Upper lobe of right lung (tissue), 1 donor: ENCODE measurements at regions not wholly inside any gene's neighbourhood (a gene's known extent, or its start where the extent isn't known, plus 50 kb on each side); places are given as distances from the start of the nearest gene placed in this dataset.
"Not testable (repeated sequence)": the region's sequence is repeated elsewhere in the genome, so short reads cannot be mapped to it uniquely, and the experiment has no call there.

ENCODE experiments used
- ATAC-seq: fragments of 200-7000 bp; cut with Tn5 transposase; one replicate; pipeline ENCODE4 v1.9.1; 2020; ENCODE audit warnings: mild to moderate bottlenecking, moderate library complexity
- DNase-seq: peaks from one replicate; pipeline ENCODE4 v3.0.0-alpha.2; 2020
- H3K27ac ChIP-seq: fragments of 200-600 bp; one replicate; pipeline ENCODE4 v1.8.0; 2022
- H3K27me3 ChIP-seq: fragments of 200-600 bp; one replicate; pipeline ENCODE4 v1.8.0; 2022; ENCODE audit warnings: mild to moderate bottlenecking
- H3K36me3 ChIP-seq: fragments of 200-600 bp; one replicate; pipeline ENCODE4 v1.8.0; 2022
- H3K4me1 ChIP-seq: fragments of 200-600 bp; one replicate; pipeline ENCODE4 v1.8.0; 2022
- H3K4me3 ChIP-seq: fragments of 200-600 bp; one replicate; pipeline ENCODE4 v1.8.0; 2022; ENCODE audit warnings: mild to moderate bottlenecking
- H3K9me3 ChIP-seq: fragments of 200-600 bp; one replicate; pipeline ENCODE4 v1.8.0; 2022
- CTCF ChIP-seq: fragments of 200-600 bp; IDR thresholded peaks from one replicate; pipeline ENCODE4 v1.8.0; 2022; ENCODE audit warnings: antibody characterized with exemption
- intact Hi-C: fragments of 100-400 bp; cut with DNase I; formaldehyde crosslinking; loops from one replicate; pipeline ENCODE4 v1.11.0; 2022
- donor health status: DM: no; HTN: yes; CAD: no; lungs with severe emphysema.

GRCh38 chr5:27748847-27749246, 710.5 kb upstream of the CDH9 start:
- Histone ChIP-seq H3K4me3 (no peak overlapping the region), H3K27me3 (no peaks in the 10 kb centered on the region), H3K4me1 (no peaks in the 10 kb centered on the region), H3K9me3 (no peaks in the 10 kb centered on the region), H3K27ac (no peak overlapping the region), H3K36me3 (no peaks in the 10 kb centered on the region)
- intact Hi-C loops: no loop called here
- no peak for ATAC-seq
- no peak for TF ChIP-seq CTCF
- no peak for DNase-seq

GRCh38 chr5:27743383-27743979, 705.1 kb upstream of the CDH9 start:
- H3K9me3 ChIP-seq, H3K27ac ChIP-seq, H3K27me3 ChIP-seq, H3K4me3 ChIP-seq, intact Hi-C loops, H3K4me1 ChIP-seq, ATAC-seq, H3K36me3 ChIP-seq, DNase-seq: not testable (repeated sequence)

GRCh38 chr5:27742805-27743204, 704.4 kb upstream of the CDH9 start:
- Histone ChIP-seq H3K4me1 (no peaks in the 10 kb centered on the region), H3K36me3 (no peaks in the 10 kb centered on the region), H3K27ac (no peak overlapping the region), H3K27me3 (no peaks in the 10 kb centered on the region), H3K4me3 (no peak overlapping the region), H3K9me3 (no peaks in the 10 kb centered on the region)
- intact Hi-C loops: no loop called here
- no peak for TF ChIP-seq CTCF
- no peak for DNase-seq
- ATAC-seq: peak; percentile 35

GRCh38 chr5:27734838-27735237, 696.5 kb upstream of the CDH9 start:
- Histone ChIP-seq H3K27me3 (no peaks in the 10 kb centered on the region), H3K4me3 (no peak overlapping the region), H3K4me1 (no peaks in the 10 kb centered on the region), H3K9me3 (no peaks in the 10 kb centered on the region), H3K36me3 (no peaks in the 10 kb centered on the region), H3K27ac (no peak overlapping the region)
- intact Hi-C loops: no loop called here
- no peak for DNase-seq
- no peak for ATAC-seq
- no peak for TF ChIP-seq CTCF

GRCh38 chr5:27733237-27733636, 694.9 kb upstream of the CDH9 start:
- intact Hi-C loops: no loop called here
- no peak for DNase-seq
- no peak for TF ChIP-seq CTCF

GRCh38 chr5:27727254-27727653, 688.9 kb upstream of the CDH9 start:
- no peak for TF ChIP-seq CTCF
- intact Hi-C loops: no loop called here
- no peaks in the 10 kb centered on the region for H3K27me3 ChIP-seq
- DNase-seq (no peak), ATAC-seq (no peak)
- no peaks in the 10 kb centered on the region for H3K4me1 ChIP-seq
- H3K9me3 ChIP-seq: no peaks in the 10 kb centered on the region
- H3K36me3 ChIP-seq: no peaks in the 10 kb centered on the region
- no peak overlapping the region for H3K27ac ChIP-seq
- no peak overlapping the region for H3K4me3 ChIP-seq

More at GRCh38 chr5:27733237-27733636, 694.9 kb upstream of the CDH9 start:
- H3K27ac ChIP-seq: no peak overlapping the region
- no peaks in the 10 kb centered on the region for H3K4me1 ChIP-seq
- no peaks in the 10 kb centered on the region for H3K9me3 ChIP-seq
- no peak overlapping the region for H3K4me3 ChIP-seq
- H3K36me3 ChIP-seq: no peaks in the 10 kb centered on the region
- no peak for ATAC-seq
- no peaks in the 10 kb centered on the region for H3K27me3 ChIP-seq
